SK-N-SH treated with all-trans-retinoic acid at 6 μM for 48 hours (cell line): ENCODE measurements at regions not wholly inside any gene's neighbourhood (a gene's known extent, or its start where the extent isn't known, plus 50 kb on each side); places are given as distances from the start of the nearest gene placed in this dataset.

Experiments
- ATAC-seq: fragments of 200-7000 bp; cut with Tn5 transposase; 3 replicates; pipeline ENCODE4 v1.9.1; 2020; ENCODE audit warnings: mild to moderate bottlenecking, moderate library complexity
- ARNTL ChIP-seq: fragments of 450-650 bp; formaldehyde crosslinking; IDR thresholded peaks from 2 replicates; pipeline ENCODE4 v1.5.0; 2020; ENCODE audit warnings: low read depth, mild to moderate bottlenecking, moderate library complexity, borderline replicate concordance
- BACH2 ChIP-seq: fragments of 250-450 bp; sonication (Bioruptor Pico); IDR thresholded peaks from 2 replicates; pipeline ENCODE4 v1.9.0; 2021; ENCODE audit warnings: mild to moderate bottlenecking, borderline replicate concordance
- CSRNP3 ChIP-seq: fragments of 250-450 bp; sonication (Bioruptor Pico); IDR thresholded peaks from 2 replicates; pipeline ENCODE4 v1.5.1; 2021; ENCODE audit warnings: mild to moderate bottlenecking, moderate library complexity
- ESRRG ChIP-seq: fragments of 250-450 bp; sonication (Bioruptor Pico); IDR thresholded peaks from 2 replicates; pipeline ENCODE4 v1.6.1; 2021; ENCODE audit warnings: mild to moderate bottlenecking
- GLIS3 ChIP-seq: fragments of 250-450 bp; sonication (Bioruptor Pico); IDR thresholded peaks from 2 replicates; pipeline ENCODE4 v1.5.0; 2020; ENCODE audit warnings: mild to moderate bottlenecking, moderate library complexity
- ISL1 ChIP-seq: fragments of 250-450 bp; sonication (Bioruptor Pico); IDR thresholded peaks from 2 replicates; pipeline ENCODE4 v2.1.2; 2022; ENCODE audit warnings: mild to moderate bottlenecking, moderate library complexity
- OSR1 ChIP-seq: fragments of 250-450 bp; sonication (Bioruptor Pico); IDR thresholded peaks from 2 replicates; pipeline ENCODE4 v1.8.0; 2022; ENCODE audit warnings: moderate library complexity, mild to moderate bottlenecking, inconsistent platforms
- PPARA ChIP-seq: fragments of 250-450 bp; sonication (Bioruptor Pico); IDR thresholded peaks from 2 replicates; pipeline ENCODE4 v1.5.0; 2020; ENCODE audit warnings: mild to moderate bottlenecking, borderline replicate concordance
- RARB ChIP-seq: fragments of 250-450 bp; sonication (Bioruptor Pico); IDR thresholded peaks from 2 replicates; pipeline ENCODE4 v1.8.0; 2021; ENCODE audit warnings: mild to moderate bottlenecking, moderate library complexity
- SNAI2 ChIP-seq: fragments of 250-450 bp; sonication (Bioruptor Pico); IDR thresholded peaks from 2 replicates; pipeline ENCODE4 v1.5.0; 2020; ENCODE audit warnings: mild to moderate bottlenecking, moderate library complexity
- TCF4 ChIP-seq: fragments of 250-450 bp; sonication (Bioruptor Pico); IDR thresholded peaks from 2 replicates; pipeline ENCODE4 v1.8.0; 2021; ENCODE audit warnings: mild to moderate bottlenecking, moderate library complexity, borderline replicate concordance
- TOX ChIP-seq: fragments of 250-450 bp; sonication (Bioruptor Pico); IDR thresholded peaks from 2 replicates; pipeline ENCODE4 v1.8.0; 2021; ENCODE audit warnings: mild to moderate bottlenecking, moderate library complexity, borderline replicate concordance
- TSHZ2 ChIP-seq: fragments of 250-450 bp; sonication (Bioruptor Pico); IDR thresholded peaks from 2 replicates; pipeline ENCODE4 v1.5.0; 2020; ENCODE audit warnings: mild to moderate bottlenecking, moderate library complexity
- ZC3H10 ChIP-seq: fragments of 250-450 bp; sonication (Bioruptor Pico); IDR thresholded peaks from 2 replicates; pipeline ENCODE4 v1.5.1; 2021; ENCODE audit warnings: mild to moderate bottlenecking, moderate library complexity
- ZFP30 ChIP-seq: fragments of 450-650 bp; formaldehyde crosslinking; IDR thresholded peaks from 2 replicates; pipeline ENCODE4 v1.5.0; 2022; ENCODE audit warnings: mild to moderate bottlenecking, moderate library complexity
- ZNF565 ChIP-seq: fragments of 450-650 bp; formaldehyde crosslinking; conservative IDR thresholded peaks from 2 replicates; pipeline ENCODE4 v1.5.0; 2020; ENCODE audit warnings: low read depth, mild to moderate bottlenecking, moderate library complexity
- ZNF70 ChIP-seq: fragments of 450-650 bp; formaldehyde crosslinking; IDR thresholded peaks from 2 replicates; pipeline ENCODE4 v1.5.0; 2020; ENCODE audit warnings: mild to moderate bottlenecking, moderate library complexity
- ZNF8 ChIP-seq: fragments of 450-650 bp; formaldehyde crosslinking; IDR thresholded peaks from 2 replicates; pipeline ENCODE4 v1.5.0; 2020; ENCODE audit warnings: mild to moderate bottlenecking, moderate library complexity
- TF ChIP-seq, protein P1 (sequence below): fragments of 250-450 bp; sonication (Bioruptor Pico); IDR thresholded peaks from 2 replicates; pipeline ENCODE4 v1.8.0; 2021; ENCODE audit warnings: low read depth, mild to moderate bottlenecking, moderate library complexity, borderline replicate concordance
- TF ChIP-seq, protein P2 (sequence below): fragments of 250-450 bp; sonication (Bioruptor Pico); IDR thresholded peaks from 2 replicates; pipeline ENCODE4 v1.8.0; 2020; ENCODE audit warnings: mild to moderate bottlenecking, moderate library complexity, borderline replicate concordance
- TF ChIP-seq, protein P3 (sequence below): fragments of 250-450 bp; sonication (Bioruptor Pico); IDR thresholded peaks from 2 replicates; pipeline ENCODE4 v1.5.1; 2020; ENCODE audit warnings: low read depth, mild to moderate bottlenecking, moderate library complexity

- TF ChIP-seq TSHZ2 (CRISPR knock-in tag) (no peak), ZNF8 (CRISPR knock-in tag) (no peak), GLIS3 (CRISPR knock-in tag) (no peak), TOX (no peak), ZNF70 (no peak), ISL1 (CRISPR knock-in tag) (no peak), ESRRG (CRISPR knock-in tag) (no peak), ARNTL (no peak), ZFP30 (no peak), TCF4 (no peak), ZC3H10 (no peak), SNAI2 (CRISPR knock-in tag) (no peak), ZNF565 (no peak), RARB (CRISPR knock-in tag) (no peak), OSR1 (CRISPR knock-in tag) (no peak)
- TF ChIP-seq, protein P1, sequence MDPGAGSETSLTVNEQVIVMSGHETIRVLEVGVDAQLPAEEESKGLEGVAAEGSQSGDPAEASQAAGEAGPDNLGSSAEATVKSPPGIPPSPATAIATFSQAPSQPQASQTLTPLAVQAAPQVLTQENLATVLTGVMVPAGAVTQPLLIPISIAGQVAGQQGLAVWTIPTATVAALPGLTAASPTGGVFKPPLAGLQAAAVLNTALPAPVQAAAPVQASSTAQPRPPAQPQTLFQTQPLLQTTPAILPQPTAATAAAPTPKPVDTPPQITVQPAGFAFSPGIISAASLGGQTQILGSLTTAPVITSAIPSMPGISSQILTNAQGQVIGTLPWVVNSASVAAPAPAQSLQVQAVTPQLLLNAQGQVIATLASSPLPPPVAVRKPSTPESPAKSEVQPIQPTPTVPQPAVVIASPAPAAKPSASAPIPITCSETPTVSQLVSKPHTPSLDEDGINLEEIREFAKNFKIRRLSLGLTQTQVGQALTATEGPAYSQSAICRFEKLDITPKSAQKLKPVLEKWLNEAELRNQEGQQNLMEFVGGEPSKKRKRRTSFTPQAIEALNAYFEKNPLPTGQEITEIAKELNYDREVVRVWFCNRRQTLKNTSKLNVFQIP (CRISPR knock-in tag): no peak
- TF ChIP-seq, protein P2, sequence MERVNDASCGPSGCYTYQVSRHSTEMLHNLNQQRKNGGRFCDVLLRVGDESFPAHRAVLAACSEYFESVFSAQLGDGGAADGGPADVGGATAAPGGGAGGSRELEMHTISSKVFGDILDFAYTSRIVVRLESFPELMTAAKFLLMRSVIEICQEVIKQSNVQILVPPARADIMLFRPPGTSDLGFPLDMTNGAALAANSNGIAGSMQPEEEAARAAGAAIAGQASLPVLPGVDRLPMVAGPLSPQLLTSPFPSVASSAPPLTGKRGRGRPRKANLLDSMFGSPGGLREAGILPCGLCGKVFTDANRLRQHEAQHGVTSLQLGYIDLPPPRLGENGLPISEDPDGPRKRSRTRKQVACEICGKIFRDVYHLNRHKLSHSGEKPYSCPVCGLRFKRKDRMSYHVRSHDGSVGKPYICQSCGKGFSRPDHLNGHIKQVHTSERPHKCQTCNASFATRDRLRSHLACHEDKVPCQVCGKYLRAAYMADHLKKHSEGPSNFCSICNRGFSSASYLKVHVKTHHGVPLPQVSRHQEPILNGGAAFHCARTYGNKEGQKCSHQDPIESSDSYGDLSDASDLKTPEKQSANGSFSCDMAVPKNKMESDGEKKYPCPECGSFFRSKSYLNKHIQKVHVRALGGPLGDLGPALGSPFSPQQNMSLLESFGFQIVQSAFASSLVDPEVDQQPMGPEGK (CRISPR knock-in tag): no peak
- TF ChIP-seq, protein P3, sequence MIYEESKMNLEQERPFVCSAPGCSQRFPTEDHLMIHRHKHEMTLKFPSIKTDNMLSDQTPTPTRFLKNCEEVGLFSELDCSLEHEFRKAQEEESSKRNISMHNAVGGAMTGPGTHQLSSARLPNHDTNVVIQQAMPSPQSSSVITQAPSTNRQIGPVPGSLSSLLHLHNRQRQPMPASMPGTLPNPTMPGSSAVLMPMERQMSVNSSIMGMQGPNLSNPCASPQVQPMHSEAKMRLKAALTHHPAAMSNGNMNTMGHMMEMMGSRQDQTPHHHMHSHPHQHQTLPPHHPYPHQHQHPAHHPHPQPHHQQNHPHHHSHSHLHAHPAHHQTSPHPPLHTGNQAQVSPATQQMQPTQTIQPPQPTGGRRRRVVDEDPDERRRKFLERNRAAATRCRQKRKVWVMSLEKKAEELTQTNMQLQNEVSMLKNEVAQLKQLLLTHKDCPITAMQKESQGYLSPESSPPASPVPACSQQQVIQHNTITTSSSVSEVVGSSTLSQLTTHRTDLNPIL (CRISPR knock-in tag): no peak
- no peak for ATAC-seq
Measured at GRCh38 chr5:117801583-117801982, 1186.8 kb downstream of the DTWD2 start.

DNA sequence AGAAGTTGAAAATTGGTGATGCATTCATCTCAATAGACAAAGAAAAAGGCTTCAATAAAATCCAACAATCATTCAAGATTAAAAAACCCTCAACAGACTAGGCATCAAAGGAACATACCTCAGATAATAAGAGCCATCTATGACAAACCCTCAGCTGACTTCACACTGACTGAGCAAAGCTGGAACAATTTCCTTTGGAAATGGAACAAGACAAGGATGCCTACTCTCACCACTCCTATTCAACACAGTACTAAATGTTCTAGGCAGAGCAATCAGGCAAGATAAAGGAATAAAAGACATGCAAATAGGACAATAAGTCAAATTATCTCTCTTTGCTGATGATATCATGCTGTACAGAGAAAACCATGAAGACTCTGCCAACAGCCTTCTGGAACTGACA is 1188.1 kb downstream of the DTWD2 start:
- TF ChIP-seq RARB (CRISPR knock-in tag) (no peak), ZNF8 (CRISPR knock-in tag) (no peak), ZNF70 (no peak), ISL1 (CRISPR knock-in tag) (no peak), CSRNP3 (CRISPR knock-in tag) (no peak)
- TF ChIP-seq, protein P1 (CRISPR knock-in tag): no peak
- no peak for ATAC-seq

DNA sequence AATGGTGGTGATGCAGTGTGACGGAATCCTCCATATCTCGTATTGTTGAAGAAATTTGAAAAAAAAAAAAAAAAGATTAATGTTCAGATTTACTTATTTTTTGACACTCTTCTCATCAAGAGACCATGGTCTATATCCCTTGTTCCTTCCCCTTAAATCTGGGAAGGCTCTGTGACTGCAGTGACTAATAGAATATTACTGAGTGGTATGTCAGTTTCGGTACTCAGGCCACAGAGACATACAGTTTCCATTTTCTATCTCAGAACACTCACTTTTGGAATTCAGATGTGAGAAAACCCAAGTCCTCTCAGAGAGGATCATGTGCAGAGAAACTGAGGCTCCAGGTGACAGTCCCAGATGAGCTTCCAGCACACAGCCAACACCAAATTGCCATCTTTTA is 1193.5 kb downstream of the DTWD2 start:
- no peak for TF ChIP-seq ZFP30
- TF ChIP-seq SNAI2 (CRISPR knock-in tag): no peak
- TF ChIP-seq TOX: no peak
- TF ChIP-seq PPARA: no peak
- no peak for TF ChIP-seq ZNF70
- no peak for TF ChIP-seq TCF4
- TF ChIP-seq BACH2 (CRISPR knock-in tag): no peak
- TF ChIP-seq OSR1 (CRISPR knock-in tag): no peak
- ATAC-seq: no peak
